ENCODE measurements at regions not wholly inside any gene's neighbourhood (a gene's known extent, or its start where the extent isn't known, plus 50 kb on each side); places are given as distances from the start of the nearest gene placed in this dataset.
"Not testable (repeated sequence)": the region's sequence is repeated elsewhere in the genome, so short reads cannot be mapped to it uniquely, and the experiment has no call there.

DNA sequence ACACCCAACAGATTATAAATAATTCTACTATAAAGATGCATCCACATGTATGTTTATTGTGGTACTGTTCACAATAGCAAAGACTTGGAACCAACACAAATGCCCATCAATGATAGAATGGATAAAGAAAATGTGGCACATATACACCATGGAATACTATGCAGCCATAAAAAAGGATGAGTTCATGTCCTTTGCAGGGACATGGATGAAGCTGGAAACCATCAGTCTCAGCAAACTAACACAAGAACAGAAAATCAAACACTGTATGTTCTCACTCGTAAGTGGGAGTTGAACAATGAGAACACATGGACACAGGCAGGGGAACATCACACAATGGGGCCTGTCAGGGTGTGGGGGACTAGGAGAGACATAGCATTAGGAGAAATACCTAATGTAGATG is 146.8 kb upstream of the APC start:
- H3K36me3 Mint-ChIP-seq, ATAC-seq, POLR2A ChIA-PET, H3K4me1 Mint-ChIP-seq, H3K4me3 Mint-ChIP-seq, H3K27ac Mint-ChIP-seq, DNase-seq, H3K9me3 Mint-ChIP-seq: not testable (repeated sequence)
- peaks cover 4 to 22% (median 8%) of the 10 kb centered on the region in 5 donors for H3K27me3 Mint-ChIP-seq

- H3K4me1 Mint-ChIP-seq: peaks cover 0 to 2% (median 0%) of the 10 kb centered on the region in 4 donors
- H3K27ac Mint-ChIP-seq: no peak overlapping the region
- POLR2A ChIA-PET: no interaction called here
- ATAC-seq (no peak), DNase-seq (no peak)
- peaks cover 4 to 50% (median 15%) of the 10 kb centered on the region in 5 donors for H3K27me3 Mint-ChIP-seq
- H3K4me3 Mint-ChIP-seq: no peak overlapping the region
- H3K9me3 Mint-ChIP-seq: no peaks in the 10 kb centered on the region
- H3K36me3 Mint-ChIP-seq: no peaks in the 10 kb centered on the region
Measured at GRCh38 chr5:112594095-112594850, 143.4 kb upstream of the APC start.

DNA sequence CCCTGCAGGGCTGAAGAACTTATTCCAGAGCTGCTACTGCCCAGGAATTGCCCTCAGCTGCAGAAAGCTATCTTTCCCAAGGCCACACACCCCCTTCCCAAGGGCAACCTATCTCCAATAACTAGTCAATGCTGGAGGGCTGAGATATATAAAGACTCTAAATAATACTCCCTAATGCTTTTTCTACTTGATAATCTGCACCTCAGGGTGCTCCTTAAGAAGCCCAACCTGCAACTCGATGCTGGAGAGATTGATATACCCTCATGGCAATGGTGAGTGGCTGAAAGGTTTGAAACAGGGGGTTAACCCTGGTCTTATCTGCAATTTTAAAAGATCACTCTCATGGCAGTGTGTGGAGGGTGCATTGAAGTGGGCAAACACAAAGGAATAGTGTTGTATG is 142.7 kb upstream of the APC start:
- no peaks in the 10 kb centered on the region for H3K36me3 Mint-ChIP-seq
- ATAC-seq: no peak
- POLR2A ChIA-PET: no interaction called here
- no peaks in the 10 kb centered on the region for H3K4me1 Mint-ChIP-seq
- H3K27me3 Mint-ChIP-seq: peaks cover 4 to 52% (median 15%) of the 10 kb centered on the region in 5 donors
- H3K9me3 Mint-ChIP-seq: no peaks in the 10 kb centered on the region
- no peak overlapping the region for H3K4me3 Mint-ChIP-seq
- H3K27ac Mint-ChIP-seq: no peak overlapping the region
- DNase-seq: no peak

GRCh38 chr5:112597831-112598230 is 139.9 kb upstream of the APC start:
- POLR2A ChIA-PET: no interaction called here
- Mint-ChIP-seq H3K27ac (no peak overlapping the region), H3K27me3 (peaks cover 2 to 46% (median 17%) of the 10 kb centered on the region in 5 donors), H3K4me1 (no peaks in the 10 kb centered on the region), H3K9me3 (no peaks in the 10 kb centered on the region), H3K36me3 (no peaks in the 10 kb centered on the region), H3K4me3 (no peak overlapping the region)
- ATAC-seq: no peak
- DNase-seq: no peak

- ATAC-seq, H3K36me3 Mint-ChIP-seq, H3K4me3 Mint-ChIP-seq, POLR2A ChIA-PET, H3K4me1 Mint-ChIP-seq, H3K9me3 Mint-ChIP-seq, DNase-seq: not testable (repeated sequence)
- Mint-ChIP-seq H3K27ac (peak overlapping the region in 1 of 10 donors; percentile 33), H3K27me3 (peaks cover 3 to 55% (median 20%) of the 10 kb centered on the region in 5 donors)
Measured at GRCh38 chr5:112600510-112600909, 137.2 kb upstream of the APC start.

DNA sequence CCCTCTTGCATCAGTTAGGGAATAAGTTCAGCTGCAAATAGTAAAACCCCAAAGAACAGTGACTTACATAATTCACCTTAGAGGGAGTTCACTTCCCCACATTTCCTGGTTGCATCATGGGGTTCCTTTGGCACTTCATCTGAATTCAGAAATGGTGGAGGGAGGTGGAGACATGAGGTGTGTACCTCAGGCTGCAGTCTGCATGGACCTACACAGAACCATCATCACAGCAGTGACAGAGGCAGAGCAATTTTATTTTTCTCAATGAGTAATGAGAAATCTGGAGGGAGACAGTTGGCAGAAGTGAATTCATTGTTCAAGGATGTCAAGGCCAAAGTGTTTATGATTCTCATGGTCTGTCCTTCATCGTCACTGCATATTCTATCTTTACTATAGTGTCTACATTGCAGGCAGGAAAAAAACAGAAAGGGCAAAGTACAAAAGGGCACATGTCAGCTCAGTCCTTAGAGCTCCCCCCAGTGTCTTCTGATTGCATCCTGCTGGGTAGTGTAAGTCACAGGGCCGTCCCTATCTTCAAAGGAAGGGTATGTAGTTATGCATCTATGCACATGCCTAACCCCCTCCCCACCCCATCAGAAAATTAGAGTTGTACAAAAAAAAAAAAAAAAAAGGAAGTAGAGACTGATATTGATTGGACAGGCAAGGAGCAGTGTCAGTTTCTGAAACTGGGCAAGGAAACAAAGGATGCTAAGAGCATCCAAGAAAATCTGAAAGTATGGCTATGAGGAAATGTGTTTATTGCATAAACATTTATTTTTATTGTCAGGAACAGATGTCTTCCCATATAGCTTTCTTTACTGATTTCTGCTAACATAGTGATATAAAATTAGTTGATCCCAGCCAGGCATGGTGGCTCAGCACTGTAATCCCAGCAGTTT is 132.7 kb upstream of the APC start:
- Mint-ChIP-seq H3K27ac (no peak overlapping the region), H3K36me3 (no peaks in the 10 kb centered on the region), H3K4me3 (no peak overlapping the region), H3K27me3 (peaks cover 11 to 45% (median 18%) of the 10 kb centered on the region in 5 donors), H3K4me1 (peaks cover 0 to 1% (median 0%) of the 10 kb centered on the region in 4 donors), H3K9me3 (no peaks in the 10 kb centered on the region)
- POLR2A ChIA-PET: no interaction called here
- no peak for ATAC-seq
- DNase-seq: no peak

GRCh38 chr5:112608975-112609374 is 128.7 kb upstream of the APC start:
- peaks cover 0 to 1% (median 0%) of the 10 kb centered on the region in 4 donors for H3K4me1 Mint-ChIP-seq
- no peaks in the 10 kb centered on the region for H3K36me3 Mint-ChIP-seq
- POLR2A ChIA-PET: no interaction called here
- H3K27me3 Mint-ChIP-seq: peaks cover 9 to 32% (median 16%) of the 10 kb centered on the region in 5 donors
- no peak overlapping the region for H3K4me3 Mint-ChIP-seq
- no peak for DNase-seq
- ATAC-seq: no peak
- H3K27ac Mint-ChIP-seq: no peak overlapping the region
- no peaks in the 10 kb centered on the region for H3K9me3 Mint-ChIP-seq

DNA sequence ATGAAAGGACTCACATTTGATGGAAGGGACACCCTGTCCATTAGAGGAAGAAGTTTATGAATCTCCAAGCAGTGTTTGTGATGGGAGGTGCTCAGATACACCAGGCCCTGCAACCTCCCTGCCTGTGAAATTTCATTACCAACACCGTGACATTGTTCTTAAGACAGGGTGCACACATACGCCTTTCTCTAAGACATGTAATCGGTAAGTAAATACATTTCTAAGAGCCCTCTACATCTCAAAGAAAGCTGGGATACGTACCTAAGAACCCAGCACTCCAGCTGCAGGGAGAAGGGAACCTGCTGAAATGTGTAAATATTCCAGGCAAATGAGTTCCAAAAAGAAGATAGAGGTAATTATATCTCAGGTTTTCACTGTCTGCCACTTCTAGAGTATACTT is 125.0 kb upstream of the APC start:
- POLR2A ChIA-PET: no interaction called here
- no peak for ATAC-seq
- Mint-ChIP-seq H3K4me3 (no peak overlapping the region), H3K27ac (no peak overlapping the region), H3K9me3 (no peaks in the 10 kb centered on the region), H3K36me3 (no peaks in the 10 kb centered on the region), H3K4me1 (no peaks in the 10 kb centered on the region), H3K27me3 (peaks cover under 1 to 11% (median 6%) of the 10 kb centered on the region in 5 donors)
- DNase-seq: no peak

GRCh38 chr5:112614285-112614684 is 123.4 kb upstream of the APC start:
- Mint-ChIP-seq H3K36me3 (no peaks in the 10 kb centered on the region), H3K4me3 (no peak overlapping the region), H3K9me3 (no peaks in the 10 kb centered on the region), H3K27me3 (peaks cover 0 to 7% (median 6%) of the 10 kb centered on the region in 5 donors), H3K27ac (no peak overlapping the region), H3K4me1 (no peaks in the 10 kb centered on the region)
- no peak for ATAC-seq
- DNase-seq: no peak
- POLR2A ChIA-PET: no interaction called here

GRCh38 chr5:112614986-112615385 is 122.7 kb upstream of the APC start:
- H3K27me3 Mint-ChIP-seq: peaks cover 0 to 7% (median 5%) of the 10 kb centered on the region in 5 donors
- ATAC-seq (no peak), DNase-seq (no peak)
- H3K4me1 Mint-ChIP-seq: no peaks in the 10 kb centered on the region
- no peak overlapping the region for H3K27ac Mint-ChIP-seq
- no peaks in the 10 kb centered on the region for H3K36me3 Mint-ChIP-seq
- POLR2A ChIA-PET: no interaction called here
- no peak overlapping the region for H3K4me3 Mint-ChIP-seq
- no peaks in the 10 kb centered on the region for H3K9me3 Mint-ChIP-seq

DNA sequence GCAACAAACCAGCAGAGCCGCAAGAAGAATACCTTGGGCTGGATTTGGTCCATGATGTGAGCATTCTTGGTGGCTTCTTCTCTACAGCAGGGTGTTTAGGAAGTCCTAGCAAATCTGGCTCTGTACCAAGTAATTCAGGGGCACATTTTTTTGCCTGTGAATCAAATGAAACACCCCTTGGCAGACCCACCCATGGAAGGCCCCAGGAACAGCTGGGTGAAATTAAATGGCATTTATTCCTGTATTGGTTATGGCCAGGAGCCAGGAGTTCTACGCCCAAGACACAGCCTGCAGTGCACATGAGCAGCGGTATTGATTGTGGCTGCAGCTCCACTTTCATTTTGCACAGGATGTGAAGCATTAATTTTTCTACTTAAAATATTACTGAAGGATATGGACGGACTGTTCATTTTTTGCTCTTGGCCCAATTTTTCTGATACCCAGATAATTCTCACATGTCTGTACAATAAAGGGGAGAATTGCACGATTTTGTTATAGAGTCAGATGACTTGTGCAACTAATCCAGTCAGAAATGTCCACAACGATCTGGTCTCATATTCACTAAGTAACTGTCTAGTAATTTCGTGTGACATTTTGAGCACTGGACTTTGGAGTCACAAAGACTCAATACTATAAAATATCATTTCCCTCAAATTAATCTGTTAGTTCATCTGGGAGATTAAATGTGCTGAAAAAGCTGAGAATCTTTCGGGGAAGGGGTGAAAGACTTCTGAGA is 120.7 kb upstream of the APC start:
- H3K36me3 Mint-ChIP-seq: no peaks in the 10 kb centered on the region
- H3K27ac Mint-ChIP-seq: no peak overlapping the region
- no peak overlapping the region for H3K4me3 Mint-ChIP-seq
- POLR2A ChIA-PET: no interaction called here
- no peak for ATAC-seq
- H3K27me3 Mint-ChIP-seq: peaks cover 7 to 9% (median 7%) of the 10 kb centered on the region in 5 donors
- H3K9me3 Mint-ChIP-seq: no peaks in the 10 kb centered on the region
- no peaks in the 10 kb centered on the region for H3K4me1 Mint-ChIP-seq
- DNase-seq: no peak

DNA sequence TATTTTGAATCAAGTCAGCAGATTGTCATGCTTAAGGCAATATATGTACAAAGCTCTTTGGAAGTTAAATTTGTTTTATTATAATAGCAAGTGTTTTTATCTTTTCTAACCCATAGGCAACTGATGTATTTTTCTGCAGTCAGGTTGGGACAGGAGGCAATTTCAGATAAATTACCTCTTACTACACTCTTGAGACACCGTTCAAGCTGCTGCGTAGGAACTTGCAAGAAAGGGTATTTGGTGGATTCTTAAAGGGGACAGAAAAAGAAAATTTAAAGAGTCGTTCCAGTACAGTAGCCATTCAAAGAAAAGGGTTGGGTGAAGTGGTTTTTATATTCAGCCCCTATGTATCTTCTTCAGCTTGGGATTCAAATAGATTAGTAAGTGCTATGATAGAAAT is 112.4 kb upstream of the APC start:
- no peaks in the 10 kb centered on the region for H3K36me3 Mint-ChIP-seq
- H3K27ac Mint-ChIP-seq: no peak overlapping the region
- H3K4me3 Mint-ChIP-seq: no peak overlapping the region
- peaks cover 0 to 2% (median 0%) of the 10 kb centered on the region in 4 donors for H3K4me1 Mint-ChIP-seq
- H3K27me3 Mint-ChIP-seq: peaks cover 10 to 51% (median 18%) of the 10 kb centered on the region in 5 donors
- H3K9me3 Mint-ChIP-seq: no peaks in the 10 kb centered on the region
- no peak for DNase-seq
- POLR2A ChIA-PET: no interaction called here
- no peak for ATAC-seq
